Esophagus muscularis mucosa (tissue), 3 donors: ENCODE measurements at regions not wholly inside any gene's neighbourhood (a gene's known extent, or its start where the extent isn't known, plus 50 kb on each side); places are given as distances from the start of the nearest gene placed in this dataset.

Experiments
- CTCF ChIP-seq, 3 experiments: fragments of 200-600 bp in 2 of 3; fragments of 450-650 bp in 1 of 3; sonication (generic) in 2 of 3; IDR thresholded peaks; one replicate each; pipeline ENCODE4 v1.5.1; 2017 to 2019; ENCODE audit warnings: antibody characterized with exemption in 3 of 3, mild to moderate bottlenecking in 2 of 3, moderate library complexity in 1 of 3
- POLR2AphosphoS5 ChIP-seq, 2 donors: sonication (generic); formaldehyde crosslinking; IDR thresholded peaks; one replicate each; pipeline ENCODE4 v1.6.1; 2017; ENCODE audit warnings: antibody characterized with exemption in 2 of 2

- TF ChIP-seq CTCF (IDR thresholded peaks at IDR 0.05) (no peak), POLR2AphosphoS5 (IDR thresholded peaks at IDR 0.05) (no peak)
Measured at GRCh38 chr3:27971600-27971999, 249.5 kb upstream of the EOMES start.
